HG03103 (cell line): ENCODE measurements at regions not wholly inside any gene's neighbourhood (a gene's known extent, or its start where the extent isn't known, plus 50 kb on each side); places are given as distances from the start of the nearest gene placed in this dataset.
A peak's percentile ranks its signal among the peaks of the same experiment; 100 is the strongest.
"Not testable (repeated sequence)": the region's sequence is repeated elsewhere in the genome, so short reads cannot be mapped to it uniquely, and the experiment has no call there.

ENCODE experiments used
- ATAC-seq: cut with Tn5 transposase; IDR thresholded peaks from one replicate; pipeline ENCODE4 v1.9.1; 2021; ENCODE audit warnings: low read depth; ENCODE audit not compliant: unreplicated experiment

- ATAC-seq: no peak
These were observed 1121.9 kb upstream of the PCDH20 start for GRCh38 chr13:62537593-62537992.

- ATAC-seq: no peak
These were observed 1110.0 kb upstream of the PCDH20 start for GRCh38 chr13:62525652-62526051.

GRCh38 chr13:62524498-62524897 lies 1108.8 kb upstream of the PCDH20 start:
- ATAC-seq: peak; percentile 41

- peak; percentile 79 for ATAC-seq
These were observed 1108.4 kb upstream of the PCDH20 start for GRCh38 chr13:62524061-62524460.

- ATAC-seq: peak; percentile 89
These were observed 1096.8 kb upstream of the PCDH20 start for GRCh38 chr13:62512194-62513141.

- peak; percentile 36 for ATAC-seq
These were observed 1095.4 kb upstream of the PCDH20 start for GRCh38 chr13:62510906-62511655.

- ATAC-seq: no peak
These were observed 1086.9 kb upstream of the PCDH20 start for GRCh38 chr13:62502588-62502987.

GRCh38 chr13:62489731-62490130 lies 1074.1 kb upstream of the PCDH20 start:
- ATAC-seq: no peak

- no peak for ATAC-seq
These were observed 1068.1 kb upstream of the PCDH20 start for GRCh38 chr13:62483774-62484173.

- no peak for ATAC-seq
These were observed 1066.7 kb upstream of the PCDH20 start for GRCh38 chr13:62482351-62482750.

GRCh38 chr13:62473944-62474237 lies 1058.2 kb upstream of the PCDH20 start:
- ATAC-seq: no peak

GRCh38 chr13:62473190-62473943 lies 1057.7 kb upstream of the PCDH20 start:
- ATAC-seq: no peak

GRCh38 chr13:62453761-62454160 lies 1038.1 kb upstream of the PCDH20 start:
- ATAC-seq: no peak

- ATAC-seq: no peak
These were observed 1035.1 kb upstream of the PCDH20 start for GRCh38 chr13:62450759-62451158.

GRCh38 chr13:62447771-62448382 lies 1032.2 kb upstream of the PCDH20 start:
- ATAC-seq: not testable (repeated sequence)

- ATAC-seq: no peak
These were observed 1029.2 kb upstream of the PCDH20 start for GRCh38 chr13:62444805-62445204.

GRCh38 chr13:62434081-62434480 lies 1018.4 kb upstream of the PCDH20 start:
- ATAC-seq: no peak

- ATAC-seq: no peak
These were observed 1018.0 kb upstream of the PCDH20 start for GRCh38 chr13:62433660-62434059.

- no peak for ATAC-seq
These were observed 1017.3 kb upstream of the PCDH20 start for GRCh38 chr13:62432906-62433305.

GRCh38 chr13:62432295-62432694 lies 1016.6 kb upstream of the PCDH20 start:
- ATAC-seq: no peak

GRCh38 chr13:62431852-62432251 lies 1016.2 kb upstream of the PCDH20 start:
- no peak for ATAC-seq
